Tongue (tissue), 1 donor: ENCODE measurements at regions not wholly inside any gene's neighbourhood (a gene's known extent, or its start where the extent isn't known, plus 50 kb on each side); places are given as distances from the start of the nearest gene placed in this dataset.
"Not testable (repeated sequence)": the region's sequence is repeated elsewhere in the genome, so short reads cannot be mapped to it uniquely, and the experiment has no call there.

Experiments used
- DNase-seq: peaks from one replicate; pipeline ENCODE4 v3.0.0-alpha.2; 2015

- DNase-seq = no peak
Measured at GRCh38 chr22:48720662-48721394, 1106.8 kb downstream of the BRD1 start.

GRCh38 chr22:48719978-48720661, 1107.6 kb downstream of the BRD1 start:
- no peak for DNase-seq

GRCh38 chr22:48718818-48719500, 1108.7 kb downstream of the BRD1 start:
- no peak for DNase-seq

GRCh38 chr22:48717883-48718817, 1109.5 kb downstream of the BRD1 start:
- DNase-seq = no peak

- no peak for DNase-seq
Measured at GRCh38 chr22:48717076-48717810, 1110.4 kb downstream of the BRD1 start.

GRCh38 chr22:48716154-48716553, 1111.5 kb downstream of the BRD1 start:
- not testable (repeated sequence) for DNase-seq

GRCh38 chr22:48715511-48715910, 1112.2 kb downstream of the BRD1 start:
- no peak for DNase-seq

GRCh38 chr22:48714231-48714630, 1113.4 kb downstream of the BRD1 start:
- DNase-seq = no peak

- peak; percentile 72 for DNase-seq
Measured at GRCh38 chr22:48713272-48714205, 1114.1 kb downstream of the BRD1 start.

GRCh38 chr22:48712558-48713271, 1115.0 kb downstream of the BRD1 start:
- DNase-seq = peak; percentile 31

GRCh38 chr22:48711669-48712068, 1116.0 kb downstream of the BRD1 start:
- DNase-seq = peak; percentile 47

- no peak for DNase-seq
Measured at GRCh38 chr22:48711031-48711431, 1116.6 kb downstream of the BRD1 start.

- DNase-seq = no peak
Measured at GRCh38 chr22:48710410-48710809, 1117.3 kb downstream of the BRD1 start.

GRCh38 chr22:48709976-48710375, 1117.7 kb downstream of the BRD1 start:
- DNase-seq = no peak

GRCh38 chr22:48709453-48709852, 1118.2 kb downstream of the BRD1 start:
- DNase-seq = no peak

- DNase-seq = no peak
Measured at GRCh38 chr22:48708558-48709245, 1119.0 kb downstream of the BRD1 start.

GRCh38 chr22:48707763-48708557, 1119.7 kb downstream of the BRD1 start:
- peak; percentile 51 for DNase-seq
